Activated CD4-positive, alpha-beta T cell treated with anti-CD3 and anti-CD28 coated beads for 36 hours (primary cell): ENCODE measurements at regions not wholly inside any gene's neighbourhood (a gene's known extent, or its start where the extent isn't known, plus 50 kb on each side); places are given as distances from the start of the nearest gene placed in this dataset.
"Not testable (repeated sequence)": the region's sequence is repeated elsewhere in the genome, so short reads cannot be mapped to it uniquely, and the experiment has no call there.

ENCODE experiments used
- ATAC-seq: fragments of 200-7000 bp; cut with Tn5 transposase; one replicate; pipeline ENCODE4 v1.10.0; 2021; ENCODE audit warnings: mild to moderate bottlenecking, moderate library complexity
- CTCF ChIA-PET: fragments of 350-600 bp; sonication (Branson Sonifier 250); formaldehyde crosslinking; loops from one replicate; lab custom pipeline; 2021; ENCODE audit warnings: antibody characterized with exemption; lab: Charles Lee
- POLR2A ChIA-PET: fragments of 350-600 bp; sonication (Branson Sonifier 250); formaldehyde crosslinking; loops from one replicate; lab custom pipeline; 2021; ENCODE audit warnings: antibody characterized with exemption, inconsistent platforms; lab: Charles Lee
- DNase-seq: peaks from one replicate; pipeline ENCODE4 v3.0.0-alpha.2; 2020
- H3K27ac Mint-ChIP-seq: one replicate; pipeline ENCODE4 v1.8.0; 2021; ENCODE audit warnings: mixed read lengths
- H3K27me3 Mint-ChIP-seq: one replicate; pipeline ENCODE4 v1.8.0; 2021; ENCODE audit warnings: mixed read lengths
- H3K36me3 Mint-ChIP-seq: one replicate; pipeline ENCODE4 v1.8.0; 2021; ENCODE audit warnings: low read depth, mixed read lengths
- H3K4me1 Mint-ChIP-seq: one replicate; pipeline ENCODE4 v1.8.0; 2021; ENCODE audit warnings: mixed read lengths
- H3K4me3 Mint-ChIP-seq: one replicate; pipeline ENCODE4 v1.8.0; 2021; ENCODE audit warnings: mild to moderate bottlenecking, moderate library complexity, mixed read lengths
- H3K9me3 Mint-ChIP-seq: one replicate; pipeline ENCODE4 v1.8.0; 2021; ENCODE audit warnings: low read depth, mixed read lengths
- intact Hi-C, 2 experiments: fragments of 100-400 bp; cut with DNase I in 1 of 2; cut with micrococcal nuclease in 1 of 2; formaldehyde crosslinking; loops; one replicate each; pipeline versions ENCODE4 v1.14.2 to v1.15.1; 2022 to 2024; cut with DNase I, micrococcal nuclease

- POLR2A ChIA-PET: no interaction called here
Measured at GRCh38 chr12:63508543-63508942, 159.8 kb downstream of the DPY19L2 start.

DNA sequence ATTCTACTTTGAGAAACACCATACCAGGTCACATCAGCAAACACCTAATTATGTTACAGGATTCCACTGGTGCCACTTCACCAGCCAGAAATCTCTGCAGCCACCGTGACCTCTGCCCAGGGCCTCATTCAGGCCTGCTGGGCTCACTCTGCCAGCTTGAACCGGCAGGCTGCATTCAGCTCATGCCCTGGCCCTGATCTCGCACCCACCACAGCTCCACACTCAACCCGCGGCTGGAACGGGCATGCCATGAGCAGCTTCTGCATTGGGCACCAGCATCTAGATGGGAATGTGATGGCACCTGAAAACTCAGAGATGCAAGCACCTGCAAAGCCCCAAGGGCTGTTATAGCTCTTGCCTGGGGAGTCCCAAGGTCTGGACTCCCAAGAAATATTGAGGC, 168.7 kb downstream of the DPY19L2 start:
- Mint-ChIP-seq H3K27ac (no peak overlapping the region), H3K4me3 (no peak overlapping the region), H3K36me3 (peaks cover 2% of the 10 kb centered on the region), H3K4me1 (no peaks in the 10 kb centered on the region), H3K9me3 (peaks cover 4% of the 10 kb centered on the region), H3K27me3 (no peaks in the 10 kb centered on the region)
- ATAC-seq (no peak), DNase-seq (no peak)
- ChIA-PET CTCF (no interaction called here), POLR2A (no interaction called here)
- intact Hi-C loops: no loop called here

More at GRCh38 chr12:63508543-63508942, 159.8 kb downstream of the DPY19L2 start:
- H3K27me3 Mint-ChIP-seq: no peaks in the 10 kb centered on the region
- H3K9me3 Mint-ChIP-seq: peaks cover 13% of the 10 kb centered on the region
- H3K4me1 Mint-ChIP-seq: no peaks in the 10 kb centered on the region
- no peak overlapping the region for H3K27ac Mint-ChIP-seq
- CTCF ChIA-PET: no interaction called here
- no peak overlapping the region for H3K4me3 Mint-ChIP-seq
- intact Hi-C loops: no loop called here
- ATAC-seq: no peak
- no peak for DNase-seq
- no peaks in the 10 kb centered on the region for H3K36me3 Mint-ChIP-seq

- no peak for DNase-seq
- POLR2A ChIA-PET: no interaction called here
- intact Hi-C loops: no loop called here
- ATAC-seq: no peak
- H3K27ac Mint-ChIP-seq: no peak overlapping the region
- H3K27me3 Mint-ChIP-seq: no peaks in the 10 kb centered on the region
- H3K36me3 Mint-ChIP-seq: peaks cover 2% of the 10 kb centered on the region
- H3K4me3 Mint-ChIP-seq: no peak overlapping the region
- no peaks in the 10 kb centered on the region for H3K4me1 Mint-ChIP-seq
- peaks cover 4% of the 10 kb centered on the region for H3K9me3 Mint-ChIP-seq
- CTCF ChIA-PET: interaction anchor here (0.6 kb wide), 1 partner anchor 684 kb away, joined by 3 read pairs; no protein-coding TSS in a partner anchor
Measured at GRCh38 chr12:63498239-63498638, 170.1 kb downstream of the DPY19L2 start.

- Mint-ChIP-seq H3K9me3 (peaks cover 4% of the 10 kb centered on the region), H3K27ac (no peak overlapping the region), H3K4me3 (no peak overlapping the region), H3K27me3 (no peaks in the 10 kb centered on the region), H3K36me3 (peaks cover 2% of the 10 kb centered on the region), H3K4me1 (no peaks in the 10 kb centered on the region)
- no peak for DNase-seq
- intact Hi-C loops: no loop called here
- POLR2A ChIA-PET: no interaction called here
- no peak for ATAC-seq
- CTCF ChIA-PET: no interaction called here
Measured at GRCh38 chr12:63496654-63497053, 171.6 kb downstream of the DPY19L2 start.

DNA sequence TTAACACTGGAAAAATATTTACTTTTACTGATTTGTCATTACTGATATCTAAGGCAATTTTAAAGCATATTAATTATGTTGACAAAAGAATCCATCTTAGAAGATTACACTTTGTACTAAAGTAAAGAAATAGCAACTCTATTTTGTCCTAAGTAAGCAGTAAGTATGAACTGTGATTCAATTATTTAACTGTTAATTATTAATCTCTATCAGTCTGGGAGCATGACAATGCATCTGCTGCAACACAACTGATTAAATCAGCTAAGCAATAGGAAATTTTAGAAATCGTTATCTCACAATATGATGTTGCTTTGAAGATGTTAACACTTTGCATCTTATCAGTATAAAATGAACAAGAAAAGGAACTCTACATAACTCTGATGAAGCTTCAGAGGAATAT, 172.3 kb downstream of the DPY19L2 start:
- Mint-ChIP-seq H3K4me1 (no peaks in the 10 kb centered on the region), H3K27me3 (no peaks in the 10 kb centered on the region), H3K36me3 (peaks cover 2% of the 10 kb centered on the region), H3K4me3 (no peak overlapping the region), H3K9me3 (peaks cover 4% of the 10 kb centered on the region), H3K27ac (no peak overlapping the region)
- ATAC-seq (no peak), DNase-seq (no peak)
- ChIA-PET POLR2A (no interaction called here), CTCF (interaction anchor here (0.6 kb wide), 1 partner anchor 760 kb away, joined by 4 read pairs; no protein-coding TSS in a partner anchor)
- intact Hi-C loops: no loop called here

- H3K36me3 Mint-ChIP-seq, DNase-seq, H3K27ac Mint-ChIP-seq, H3K4me3 Mint-ChIP-seq, intact Hi-C loops, POLR2A ChIA-PET, H3K27me3 Mint-ChIP-seq, CTCF ChIA-PET, H3K4me1 Mint-ChIP-seq, ATAC-seq: not testable (repeated sequence)
- peaks cover 11% of the 10 kb centered on the region for H3K9me3 Mint-ChIP-seq
Measured at GRCh38 chr12:63493357-63493756, 174.9 kb downstream of the DPY19L2 start.

DNA sequence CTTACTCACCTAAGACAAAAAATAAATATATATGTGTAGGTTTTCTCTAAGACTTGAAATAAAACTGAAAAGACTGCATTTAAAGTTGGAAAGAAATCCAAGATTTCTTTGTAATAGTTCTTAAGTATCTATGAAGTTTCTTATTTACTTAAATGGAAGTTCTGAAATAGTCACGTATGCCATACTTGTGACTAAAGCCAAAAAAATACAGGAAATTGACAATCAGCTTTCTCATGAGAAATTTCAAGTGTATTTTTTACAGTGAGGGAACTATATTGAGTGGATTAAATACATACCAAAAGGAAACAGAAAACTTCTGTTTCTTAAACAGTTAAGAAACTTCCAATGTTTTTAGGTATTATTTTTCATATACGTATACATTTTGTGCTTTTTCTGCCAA, 188.1 kb downstream of the DPY19L2 start:
- Mint-ChIP-seq H3K27ac (no peak overlapping the region), H3K4me3 (no peak overlapping the region), H3K36me3 (no peaks in the 10 kb centered on the region), H3K9me3 (no peaks in the 10 kb centered on the region), H3K4me1 (no peaks in the 10 kb centered on the region), H3K27me3 (no peaks in the 10 kb centered on the region)
- intact Hi-C loops: no loop called here
- ChIA-PET CTCF (no interaction called here), POLR2A (no interaction called here)
- no peak for ATAC-seq
- DNase-seq: no peak

GRCh38 chr12:63470161-63470560, 198.1 kb downstream of the DPY19L2 start:
- H3K9me3 Mint-ChIP-seq: no peaks in the 10 kb centered on the region
- intact Hi-C loops: no loop called here
- H3K4me1 Mint-ChIP-seq: no peaks in the 10 kb centered on the region
- H3K4me3 Mint-ChIP-seq: no peak overlapping the region
- no peak for ATAC-seq
- no peak overlapping the region for H3K27ac Mint-ChIP-seq
- H3K36me3 Mint-ChIP-seq: no peaks in the 10 kb centered on the region
- DNase-seq: no peak
- ChIA-PET POLR2A (no interaction called here), CTCF (no interaction called here)
- no peaks in the 10 kb centered on the region for H3K27me3 Mint-ChIP-seq

- intact Hi-C loops: no loop called here
- Mint-ChIP-seq H3K9me3 (no peaks in the 10 kb centered on the region), H3K27ac (no peak overlapping the region), H3K36me3 (no peaks in the 10 kb centered on the region), H3K4me1 (no peaks in the 10 kb centered on the region), H3K27me3 (no peaks in the 10 kb centered on the region), H3K4me3 (no peak overlapping the region)
- ATAC-seq (no peak), DNase-seq (no peak)
- ChIA-PET POLR2A (no interaction called here), CTCF (no interaction called here)
Measured at GRCh38 chr12:63467951-63468350, 200.3 kb downstream of the DPY19L2 start.

GRCh38 chr12:63457857-63458256, 210.4 kb downstream of the DPY19L2 start:
- no peak for DNase-seq
- no peak overlapping the region for H3K4me3 Mint-ChIP-seq
- no peaks in the 10 kb centered on the region for H3K4me1 Mint-ChIP-seq
- no peaks in the 10 kb centered on the region for H3K9me3 Mint-ChIP-seq
- ATAC-seq: no peak
- POLR2A ChIA-PET: no interaction called here
- no peaks in the 10 kb centered on the region for H3K36me3 Mint-ChIP-seq
- CTCF ChIA-PET: interaction anchor here (0.8 kb wide), 1 partner anchor 139 kb away, joined by 3 read pairs; no protein-coding TSS in a partner anchor
- intact Hi-C loops: no loop called here
- H3K27me3 Mint-ChIP-seq: no peaks in the 10 kb centered on the region
- H3K27ac Mint-ChIP-seq: no peak overlapping the region

- no peak overlapping the region for H3K4me3 Mint-ChIP-seq
- CTCF ChIA-PET: interaction anchor here (0.8 kb wide), 1 partner anchor 138 kb away, joined by 3 read pairs; no protein-coding TSS in a partner anchor
- no peak for DNase-seq
- no peaks in the 10 kb centered on the region for H3K36me3 Mint-ChIP-seq
- intact Hi-C loops: no loop called here
- no peaks in the 10 kb centered on the region for H3K9me3 Mint-ChIP-seq
- H3K27ac Mint-ChIP-seq: no peak overlapping the region
- POLR2A ChIA-PET: no interaction called here
- no peak for ATAC-seq
- H3K27me3 Mint-ChIP-seq: no peaks in the 10 kb centered on the region
- no peaks in the 10 kb centered on the region for H3K4me1 Mint-ChIP-seq
Measured at GRCh38 chr12:63457428-63457827, 210.9 kb downstream of the DPY19L2 start.

DNA sequence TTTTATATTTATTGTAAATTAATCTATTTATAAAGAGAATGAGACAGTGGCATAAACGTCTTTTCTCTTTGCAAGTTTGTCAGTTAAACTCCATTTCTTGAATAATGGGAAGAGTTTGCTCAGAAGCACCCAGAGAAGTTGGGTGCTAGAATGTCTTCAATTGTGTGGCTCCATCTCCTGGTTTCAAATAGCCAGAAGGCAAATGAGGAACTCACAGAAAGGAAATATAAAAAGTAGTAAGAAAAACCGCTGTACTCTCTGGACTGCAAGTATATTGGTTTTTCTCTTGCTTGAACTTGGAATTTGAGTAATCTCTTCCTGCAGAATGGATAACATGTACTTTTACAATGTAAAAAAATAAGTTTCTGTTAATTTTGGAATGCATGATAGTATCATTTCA, 217.5 kb downstream of the DPY19L2 start:
- DNase-seq: no peak
- no peak overlapping the region for H3K4me3 Mint-ChIP-seq
- H3K27me3 Mint-ChIP-seq: no peaks in the 10 kb centered on the region
- H3K9me3 Mint-ChIP-seq: no peaks in the 10 kb centered on the region
- intact Hi-C loops: no loop called here
- no peak overlapping the region for H3K27ac Mint-ChIP-seq
- CTCF ChIA-PET: no interaction called here
- no peak for ATAC-seq
- no peaks in the 10 kb centered on the region for H3K4me1 Mint-ChIP-seq
- POLR2A ChIA-PET: no interaction called here
- H3K36me3 Mint-ChIP-seq: no peaks in the 10 kb centered on the region

DNA sequence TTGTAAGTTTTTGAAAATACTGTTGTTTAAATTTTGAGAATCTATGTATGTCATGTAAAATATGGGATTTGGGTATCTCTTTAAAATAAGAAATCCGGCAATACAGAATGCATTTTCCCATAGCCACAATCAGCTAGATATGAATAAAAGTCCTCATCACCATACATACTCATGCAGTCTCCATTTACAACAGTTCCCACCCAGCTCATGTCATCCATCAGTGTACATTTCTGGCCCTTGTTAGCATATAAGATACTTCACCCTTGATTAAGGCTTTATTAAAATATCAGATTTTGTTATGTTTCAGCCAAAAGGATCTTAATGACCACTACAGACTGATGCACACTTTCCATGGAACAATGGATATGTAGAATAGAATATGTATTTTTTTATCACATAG, 218.0 kb downstream of the DPY19L2 start:
- intact Hi-C loops: no loop called here
- DNase-seq (no peak), ATAC-seq (no peak)
- H3K36me3 Mint-ChIP-seq: no peaks in the 10 kb centered on the region
- no peak overlapping the region for H3K4me3 Mint-ChIP-seq
- no peaks in the 10 kb centered on the region for H3K27me3 Mint-ChIP-seq
- no peaks in the 10 kb centered on the region for H3K9me3 Mint-ChIP-seq
- no peak overlapping the region for H3K27ac Mint-ChIP-seq
- no peaks in the 10 kb centered on the region for H3K4me1 Mint-ChIP-seq
- ChIA-PET CTCF (no interaction called here), POLR2A (no interaction called here)
